ENCODE measurements at regions not wholly inside any gene's neighbourhood (a gene's known extent, or its start where the extent isn't known, plus 50 kb on each side); places are given as distances from the start of the nearest gene placed in this dataset.

GRCh38 chr4:35506161-35506560 lies 738.2 kb downstream of the ARAP2 start:
- no peaks in the 10 kb centered on the region for H3K4me1 ChIP-seq
- ATAC-seq: no peak
- H3K4me3 ChIP-seq: no peak overlapping the region
- ChIA-PET POLR2A (no interaction called here), CTCF (no interaction called here)
- 16% methylated on average over 3 of the region's 3 CpGs for WGBS (ENCODE audit: missing lambda C conversion rate)
- TF ChIP-seq MAZ (IDR thresholded peaks at IDR 0.05; ENCODE audit: borderline replicate concordance, low read depth, low read length) (no peak), CEBPB (IDR thresholded peaks at IDR 0.05) (no peak), EHF (CRISPR knock-in tag; IDR thresholded peaks at IDR 0.05) (no peak), ESRRA (IDR thresholded peaks at IDR 0.05; ENCODE audit: borderline replicate concordance, low read length) (no peak), REST (IDR thresholded peaks at IDR 0.05) (no peak), FOSL2 (IDR thresholded peaks at IDR 0.05) (no peak), FOSL2 (CRISPR knock-in tag; IDR thresholded peaks at IDR 0.05) (no peak), TFCP2L1 (CRISPR knock-in tag; IDR thresholded peaks at IDR 0.05) (no peak), KDM5A (IDR thresholded peaks at IDR 0.05) (no peak), KDM1A (IDR thresholded peaks at IDR 0.05; ENCODE audit: low read depth) (no peak), ZC3H11A (IDR thresholded peaks at IDR 0.05) (no peak), SREBF2 (IDR thresholded peaks at IDR 0.05) (no peak), FOSB (CRISPR knock-in tag; IDR thresholded peaks at IDR 0.05) (no peak), CTCF (IDR thresholded peaks at IDR 0.05) (no peak), CHD4 (IDR thresholded peaks at IDR 0.05; ENCODE audit: borderline replicate concordance) (no peak), MYC (IDR thresholded peaks at IDR 0.05; ENCODE audit: borderline replicate concordance, low read length) (no peak), HEYL (CRISPR knock-in tag; IDR thresholded peaks at IDR 0.05) (no peak), NR3C1 (IDR thresholded peaks at IDR 0.05) (no peak)
- H3K9me3 ChIP-seq: no peaks in the 10 kb centered on the region
- no peak for DNase-seq (ENCODE audit: low read depth in 1 of 2, low spot score in 1 of 2)
- no peak overlapping the region for H3K4me2 ChIP-seq
- no peak for FAIRE-seq
- H3K27ac ChIP-seq: no peak overlapping the region

- H3K4me3 ChIP-seq: no peak overlapping the region
- no peaks in the 10 kb centered on the region for H3K4me1 ChIP-seq
- no peak overlapping the region for H3K27ac ChIP-seq
- WGBS (ENCODE audit: missing lambda C conversion rate): 31% methylated on average over 4 of the region's 4 CpGs
- no peak for FAIRE-seq
- H3K4me2 ChIP-seq: no peak overlapping the region
- no peaks in the 10 kb centered on the region for H3K9me3 ChIP-seq
- ATAC-seq: no peak
- no peak for TF ChIP-seq FOSL2 (IDR thresholded peaks at IDR 0.05)
- no peak for TF ChIP-seq FOSL2 (CRISPR knock-in tag; IDR thresholded peaks at IDR 0.05)
- TF ChIP-seq HDAC2 (IDR thresholded peaks at IDR 0.05): no peak
- TF ChIP-seq CBX8 (IDR thresholded peaks at IDR 0.05): no peak
- TF ChIP-seq TFCP2L1 (CRISPR knock-in tag; IDR thresholded peaks at IDR 0.05): no peak
- no peak for TF ChIP-seq RFX5 (IDR thresholded peaks at IDR 0.05)
- no peak for TF ChIP-seq ZSCAN20 (CRISPR knock-in tag; IDR thresholded peaks at IDR 0.05)
- TF ChIP-seq SREBF2 (IDR thresholded peaks at IDR 0.05): no peak
- no peak for TF ChIP-seq EHMT2 (IDR thresholded peaks at IDR 0.05; ENCODE audit: low read depth)
- TF ChIP-seq PBX3 (IDR thresholded peaks at IDR 0.05): no peak
- no peak for TF ChIP-seq ELK1 (IDR thresholded peaks at IDR 0.05; ENCODE audit: low read depth, low read length)
- no peak for TF ChIP-seq FOSB (CRISPR knock-in tag; IDR thresholded peaks at IDR 0.05)
- no peak for TF ChIP-seq HOXB5 (CRISPR knock-in tag; IDR thresholded peaks at IDR 0.05)
- no peak for TF ChIP-seq EHF (CRISPR knock-in tag; IDR thresholded peaks at IDR 0.05)
- TF ChIP-seq MAFK (IDR thresholded peaks at IDR 0.05; ENCODE audit: partially characterized antibody): no peak
- no peak for TF ChIP-seq JUN (IDR thresholded peaks at IDR 0.05)
- TF ChIP-seq PHF8 (IDR thresholded peaks at IDR 0.05; ENCODE audit: borderline replicate concordance, low read depth): no peak
- TF ChIP-seq SMC3 (IDR thresholded peaks at IDR 0.05): no peak
- no peak for TF ChIP-seq KDM1A (IDR thresholded peaks at IDR 0.05; ENCODE audit: low read depth)
- TF ChIP-seq ZFP36 (IDR thresholded peaks at IDR 0.05; ENCODE audit: borderline replicate concordance, partially characterized antibody): no peak
- TF ChIP-seq JUNB (IDR thresholded peaks at IDR 0.05): no peak
- CTCF ChIA-PET: no interaction called here
- POLR2A ChIA-PET: no interaction called here
- DNase-seq (ENCODE audit: low read depth in 1 of 2, low spot score in 1 of 2): no peak
Measured at GRCh38 chr4:35511851-35512250, 732.5 kb downstream of the ARAP2 start.
